GM12873 (cell line): ENCODE measurements at regions not wholly inside any gene's neighbourhood (a gene's known extent, or its start where the extent isn't known, plus 50 kb on each side); places are given as distances from the start of the nearest gene placed in this dataset.

Experiments
- CTCF ChIP-seq: IDR thresholded peaks from 2 replicates; pipeline ENCODE4 v1.5.1; 2012; ENCODE audit warnings: low read depth, mild to moderate bottlenecking, moderate library complexity, low read length, control low read depth; ENCODE audit not compliant: insufficient read depth; ENCODE audit errors: missing control alignments

GRCh38 chr13:100880166-100880565 is 205.6 kb upstream of the TMTC4 start:
- TF ChIP-seq CTCF, result no peak

GRCh38 chr13:100879255-100879654 is 204.7 kb upstream of the TMTC4 start:
- TF ChIP-seq CTCF, result no peak

- TF ChIP-seq CTCF, result no peak
Measured at GRCh38 chr13:100876044-100876403, 201.4 kb upstream of the TMTC4 start.

- no peak for TF ChIP-seq CTCF
Measured at GRCh38 chr13:100875392-100876043, 200.9 kb upstream of the TMTC4 start.

GRCh38 chr13:100872761-100873160 is 198.2 kb upstream of the TMTC4 start:
- TF ChIP-seq CTCF, result no peak

GRCh38 chr13:100870898-100871297 is 196.3 kb upstream of the TMTC4 start:
- no peak for TF ChIP-seq CTCF

- TF ChIP-seq CTCF, result no peak
Measured at GRCh38 chr13:100860866-100861265, 186.3 kb upstream of the TMTC4 start.
